ENCODE measurements at regions not wholly inside any gene's neighbourhood (a gene's known extent, or its start where the extent isn't known, plus 50 kb on each side); places are given as distances from the start of the nearest gene placed in this dataset.

DNA sequence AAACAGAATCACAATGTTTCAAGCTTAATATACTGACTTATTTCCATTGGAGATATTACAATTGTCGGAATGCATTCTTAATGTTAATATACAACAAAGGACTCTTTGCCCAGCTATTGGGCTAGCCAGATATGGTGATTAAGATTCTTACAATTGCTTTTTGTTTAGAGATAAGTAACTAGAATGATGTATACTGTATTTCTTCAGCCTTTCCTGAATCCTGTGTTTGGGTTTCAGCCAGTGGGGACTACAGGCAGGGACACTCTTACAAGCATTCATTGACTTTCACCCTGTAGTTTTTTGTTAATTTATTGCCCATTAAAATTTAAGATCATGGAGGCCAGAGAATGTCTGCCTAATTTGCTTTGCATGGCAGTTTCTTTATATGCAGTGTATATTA, 254.1 kb upstream of the TMEFF2 start:
- no peak for TF ChIP-seq CTCF (IDR thresholded peaks at IDR 0.05; ENCODE audit: insufficient read depth, low read depth, low read length)
- TF ChIP-seq EZH2 (IDR thresholded peaks at IDR 0.05; ENCODE audit: insufficient read depth, low read length), result no peak
